ENCODE measurements at regions not wholly inside any gene's neighbourhood (a gene's known extent, or its start where the extent isn't known, plus 50 kb on each side); places are given as distances from the start of the nearest gene placed in this dataset.

GRCh38 chr2:240302933-240303595 lies 132.4 kb upstream of the GPC1 start:
- Histone ChIP-seq H3K27ac (ENCODE audit: low read depth in 1 of 2, low read length in 2 of 2) (no peak overlapping the region), H3K9me3 (replicated peaks in 1 of 2; ENCODE audit: control insufficient read depth in 1 of 2, insufficient read depth in 1 of 2, low read length in 2 of 2) (no peaks in the 10 kb centered on the region), H3K4me3 (replicated peaks in 1 of 3; ENCODE audit: low read depth in 2 of 3, low read length in 3 of 3) (no peak overlapping the region), H3K27me3 (ENCODE audit: control insufficient read depth in 2 of 2, insufficient read depth in 2 of 2, low read length in 2 of 2) (no peaks in the 10 kb centered on the region), H3K4me1 (ENCODE audit: control insufficient read depth in 1 of 2, insufficient read depth in 2 of 2, low read length in 2 of 2) (no peaks in the 10 kb centered on the region), H3K9ac (ENCODE audit: insufficient read depth, low read length, poor library complexity, severe bottlenecking) (no peak overlapping the region), H3K79me2 (ENCODE audit: insufficient read depth, low read length) (no peaks in the 10 kb centered on the region), H3K36me3 (replicated peaks in 1 of 2; ENCODE audit: control insufficient read depth in 1 of 2, insufficient read depth in 2 of 2, low read length in 2 of 2) (no peaks in the 10 kb centered on the region), H4K20me1 (ENCODE audit: insufficient read depth, low read length) (no peaks in the 10 kb centered on the region), H3K4me2 (replicated peaks; ENCODE audit: extremely low read depth, low read length, poor library complexity, severe bottlenecking) (no peak overlapping the region), H2AFZ (ENCODE audit: insufficient read depth, low read depth, low read length, poor library complexity, severe bottlenecking) (no peak overlapping the region)
- peaks cover 9 to 14% (median 13%) of the 10 kb centered on the region in 3 donors for H3K27me3 Mint-ChIP-seq (ENCODE audit: low read depth in 3 of 3)
- H3K36me3 Mint-ChIP-seq = no peaks in the 10 kb centered on the region
- H3K9me3 Mint-ChIP-seq = no peaks in the 10 kb centered on the region
- no peaks in the 10 kb centered on the region for H3K4me1 Mint-ChIP-seq
- WGBS (ENCODE audit: insufficient coverage) = no CpG with 5 or more reads among the region's 2 CpGs
- H3K4me3 Mint-ChIP-seq = no peak overlapping the region
- no peak for TF ChIP-seq CTCF (IDR thresholded peaks at IDR 0.05)
- DNase-seq = no peak
- intact Hi-C loops (cut with micrococcal nuclease) = no loop called here
- H3K27ac Mint-ChIP-seq = no peak overlapping the region

GRCh38 chr2:240303896-240304745 lies 131.3 kb upstream of the GPC1 start:
- intact Hi-C loops (cut with micrococcal nuclease) = no loop called here
- Histone ChIP-seq H3K4me1 (ENCODE audit: control insufficient read depth in 1 of 2, insufficient read depth in 2 of 2, low read length in 2 of 2) (no peaks in the 10 kb centered on the region), H3K27ac (ENCODE audit: low read depth in 1 of 2, low read length in 2 of 2) (no peak overlapping the region), H3K9me3 (replicated peaks in 1 of 2; ENCODE audit: control insufficient read depth in 1 of 2, insufficient read depth in 1 of 2, low read length in 2 of 2) (no peaks in the 10 kb centered on the region), H2AFZ (ENCODE audit: insufficient read depth, low read depth, low read length, poor library complexity, severe bottlenecking) (no peak overlapping the region), H3K9ac (ENCODE audit: insufficient read depth, low read length, poor library complexity, severe bottlenecking) (no peak overlapping the region), H3K4me3 (replicated peaks in 1 of 3; ENCODE audit: low read depth in 2 of 3, low read length in 3 of 3) (no peak overlapping the region), H3K79me2 (ENCODE audit: insufficient read depth, low read length) (no peaks in the 10 kb centered on the region), H3K36me3 (replicated peaks in 1 of 2; ENCODE audit: control insufficient read depth in 1 of 2, insufficient read depth in 2 of 2, low read length in 2 of 2) (no peaks in the 10 kb centered on the region), H3K4me2 (replicated peaks; ENCODE audit: extremely low read depth, low read length, poor library complexity, severe bottlenecking) (no peak overlapping the region), H4K20me1 (ENCODE audit: insufficient read depth, low read length) (no peaks in the 10 kb centered on the region), H3K27me3 (ENCODE audit: control insufficient read depth in 2 of 2, insufficient read depth in 2 of 2, low read length in 2 of 2) (no peaks in the 10 kb centered on the region)
- DNase-seq = no peak
- Mint-ChIP-seq H3K4me3 (no peak overlapping the region), H3K4me1 (no peaks in the 10 kb centered on the region), H3K9me3 (no peaks in the 10 kb centered on the region), H3K27ac (peak overlapping the region in 1 of 7 donors; percentile 2), H3K27me3 (ENCODE audit: low read depth in 3 of 3) (peaks cover 7 to 13% (median 13%) of the 10 kb centered on the region in 3 donors), H3K36me3 (no peaks in the 10 kb centered on the region)
- TF ChIP-seq CTCF (IDR thresholded peaks at IDR 0.05) = no peak
- WGBS (ENCODE audit: insufficient coverage) = 85% methylated on average over 25 of the region's 25 CpGs

Measured in CD14-positive monocyte (primary cell).